ENCODE measurements at regions not wholly inside any gene's neighbourhood (a gene's known extent, or its start where the extent isn't known, plus 50 kb on each side); places are given as distances from the start of the nearest gene placed in this dataset.

GRCh38 chr6:6736791-6737654 lies 148.5 kb downstream of the LY86 start:
- Histone ChIP-seq H3K27me3 (ENCODE audit: insufficient read depth, low read length) (no peaks in the 10 kb centered on the region; the same call in 1 of the 2 replicates), H3K27ac (ENCODE audit: low read depth, low read length, poor library complexity, severe bottlenecking) (no peak overlapping the region), H3K79me2 (ENCODE audit: insufficient read depth, low read length) (no peaks in the 10 kb centered on the region), H3K9me2 (ENCODE audit: low read depth, low read length) (no peaks in the 10 kb centered on the region), H3K9ac (ENCODE audit: low read length) (no peak overlapping the region), H3K4me1 (ENCODE audit: insufficient read depth, low read length, severe bottlenecking) (no peaks in the 10 kb centered on the region), H3F3A (ENCODE audit: insufficient read depth, low read length) (no peaks in the 10 kb centered on the region), H3K36me3 (ENCODE audit: insufficient read depth, low read length) (no peaks in the 10 kb centered on the region), H2AFZ (ENCODE audit: low read length) (no peak overlapping the region), H3K9me3 (ENCODE audit: low read length) (no peaks in the 10 kb centered on the region), H3K4me3 (ENCODE audit: low read depth, low read length, poor library complexity, severe bottlenecking) (no peak overlapping the region), H4K20me1 (ENCODE audit: insufficient read depth, low read length) (no peaks in the 10 kb centered on the region), H3K4me2 (ENCODE audit: low read length) (no peak overlapping the region)
- TF ChIP-seq EZH2 (IDR thresholded peaks at IDR 0.05; ENCODE audit: borderline replicate concordance, low read length), result no peak
- TF ChIP-seq, protein P1, sequence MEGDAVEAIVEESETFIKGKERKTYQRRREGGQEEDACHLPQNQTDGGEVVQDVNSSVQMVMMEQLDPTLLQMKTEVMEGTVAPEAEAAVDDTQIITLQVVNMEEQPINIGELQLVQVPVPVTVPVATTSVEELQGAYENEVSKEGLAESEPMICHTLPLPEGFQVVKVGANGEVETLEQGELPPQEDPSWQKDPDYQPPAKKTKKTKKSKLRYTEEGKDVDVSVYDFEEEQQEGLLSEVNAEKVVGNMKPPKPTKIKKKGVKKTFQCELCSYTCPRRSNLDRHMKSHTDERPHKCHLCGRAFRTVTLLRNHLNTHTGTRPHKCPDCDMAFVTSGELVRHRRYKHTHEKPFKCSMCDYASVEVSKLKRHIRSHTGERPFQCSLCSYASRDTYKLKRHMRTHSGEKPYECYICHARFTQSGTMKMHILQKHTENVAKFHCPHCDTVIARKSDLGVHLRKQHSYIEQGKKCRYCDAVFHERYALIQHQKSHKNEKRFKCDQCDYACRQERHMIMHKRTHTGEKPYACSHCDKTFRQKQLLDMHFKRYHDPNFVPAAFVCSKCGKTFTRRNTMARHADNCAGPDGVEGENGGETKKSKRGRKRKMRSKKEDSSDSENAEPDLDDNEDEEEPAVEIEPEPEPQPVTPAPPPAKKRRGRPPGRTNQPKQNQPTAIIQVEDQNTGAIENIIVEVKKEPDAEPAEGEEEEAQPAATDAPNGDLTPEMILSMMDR (IDR thresholded peaks at IDR 0.05; ENCODE audit: low read length), result no peak

GRCh38 chr6:6737671-6738070 lies 149.2 kb downstream of the LY86 start:
- Histone ChIP-seq H3K79me2 (ENCODE audit: insufficient read depth, low read length) (no peaks in the 10 kb centered on the region), H4K20me1 (ENCODE audit: insufficient read depth, low read length) (no peaks in the 10 kb centered on the region), H3K27ac (ENCODE audit: low read depth, low read length, poor library complexity, severe bottlenecking) (no peak overlapping the region), H3K27me3 (ENCODE audit: insufficient read depth, low read length) (no peaks in the 10 kb centered on the region; the same call in 1 of the 2 replicates), H3K9ac (ENCODE audit: low read length) (no peak overlapping the region), H3K4me2 (ENCODE audit: low read length) (no peak overlapping the region), H2AFZ (ENCODE audit: low read length) (no peak overlapping the region), H3F3A (ENCODE audit: insufficient read depth, low read length) (no peaks in the 10 kb centered on the region), H3K36me3 (ENCODE audit: insufficient read depth, low read length) (no peaks in the 10 kb centered on the region), H3K4me1 (ENCODE audit: insufficient read depth, low read length, severe bottlenecking) (no peaks in the 10 kb centered on the region), H3K9me2 (ENCODE audit: low read depth, low read length) (no peaks in the 10 kb centered on the region), H3K4me3 (ENCODE audit: low read depth, low read length, poor library complexity, severe bottlenecking) (no peak overlapping the region), H3K9me3 (ENCODE audit: low read length) (no peaks in the 10 kb centered on the region)
- TF ChIP-seq, protein P1 (IDR thresholded peaks at IDR 0.05; ENCODE audit: low read length), result no peak
- TF ChIP-seq EZH2 (IDR thresholded peaks at IDR 0.05; ENCODE audit: borderline replicate concordance, low read length), result no peak

DNA sequence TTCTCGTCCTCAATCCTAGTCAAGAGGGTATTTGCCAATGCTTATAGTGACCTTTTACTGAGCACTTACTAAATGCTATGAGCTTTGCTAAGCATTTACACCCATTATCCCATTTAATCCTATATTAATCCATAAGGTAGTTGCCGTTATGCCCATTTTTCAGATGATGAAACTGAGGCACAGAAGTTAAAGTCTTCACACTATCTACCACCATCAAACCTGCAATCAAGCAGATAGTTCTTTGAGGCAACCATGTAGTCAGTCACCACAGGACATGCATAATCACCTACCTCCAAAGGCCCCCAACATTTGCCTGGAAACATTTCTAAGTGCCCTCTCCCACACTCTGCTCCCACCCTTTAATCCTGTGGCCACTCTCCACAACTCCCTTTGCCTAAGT lies 149.6 kb downstream of the LY86 start:
- Histone ChIP-seq H3K27ac (ENCODE audit: low read depth, low read length, poor library complexity, severe bottlenecking) (no peak overlapping the region), H3K79me2 (ENCODE audit: insufficient read depth, low read length) (no peaks in the 10 kb centered on the region), H3K4me2 (ENCODE audit: low read length) (no peak overlapping the region), H3K4me3 (ENCODE audit: low read depth, low read length, poor library complexity, severe bottlenecking) (no peak overlapping the region), H3K4me1 (ENCODE audit: insufficient read depth, low read length, severe bottlenecking) (no peaks in the 10 kb centered on the region), H3K36me3 (ENCODE audit: insufficient read depth, low read length) (no peaks in the 10 kb centered on the region), H3F3A (ENCODE audit: insufficient read depth, low read length) (no peaks in the 10 kb centered on the region), H3K9ac (ENCODE audit: low read length) (no peak overlapping the region), H3K9me3 (ENCODE audit: low read length) (no peaks in the 10 kb centered on the region), H4K20me1 (ENCODE audit: insufficient read depth, low read length) (no peaks in the 10 kb centered on the region), H2AFZ (ENCODE audit: low read length) (no peak overlapping the region), H3K9me2 (ENCODE audit: low read depth, low read length) (no peaks in the 10 kb centered on the region), H3K27me3 (ENCODE audit: insufficient read depth, low read length) (no peaks in the 10 kb centered on the region; the same call in 1 of the 2 replicates)
- TF ChIP-seq EZH2 (IDR thresholded peaks at IDR 0.05; ENCODE audit: borderline replicate concordance, low read length), result no peak
- TF ChIP-seq, protein P1 (IDR thresholded peaks at IDR 0.05; ENCODE audit: low read length), result no peak
